Fibroblast of lung (primary cell): ENCODE measurements at regions not wholly inside any gene's neighbourhood (a gene's known extent, or its start where the extent isn't known, plus 50 kb on each side); places are given as distances from the start of the nearest gene placed in this dataset.

Experiments
- CTCF ChIP-seq, 2 donors: IDR thresholded peaks in 1 of 2; conservative IDR thresholded peaks in 1 of 2; 1 replicate in 1 of 2; 2 replicates in 1 of 2; pipeline ENCODE4 v1.5.1; 2011 to 2012; ENCODE audit warnings: low read length in 2 of 2, control low read depth in 1 of 2, inconsistent platforms in 1 of 2, low read depth in 1 of 2, mild to moderate bottlenecking in 1 of 2
- EZH2 ChIP-seq: IDR thresholded peaks from 2 replicates; pipeline ENCODE4 v1.5.1; 2012; ENCODE audit warnings: low read length, control low read depth, mild to moderate bottlenecking; ENCODE audit errors: missing control alignments

- TF ChIP-seq CTCF (conservative IDR thresholded peaks at IDR 0.05 in 1 of 2, IDR thresholded peaks at IDR 0.05 in 1 of 2; ENCODE audit: low read depth in 1 of 2, low read length in 2 of 2): no peak
- no peak for TF ChIP-seq EZH2
Measured at GRCh38 chr17:83008526-83008925, 70.9 kb upstream of the METRNL start.
